Activated B cell treated with CpG ODN at 0.5 μM for 24 hours (primary cell): ENCODE measurements at regions not wholly inside any gene's neighbourhood (a gene's known extent, or its start where the extent isn't known, plus 50 kb on each side); places are given as distances from the start of the nearest gene placed in this dataset.

ENCODE experiments used
- ATAC-seq: fragments of 200-7000 bp; cut with Tn5 transposase; one replicate; pipeline ENCODE4 v1.10.0; 2021; ENCODE audit warnings: low read depth, mild to moderate bottlenecking, moderate library complexity
- CTCF ChIA-PET: fragments of 350-600 bp; sonication (Branson Sonifier 250); formaldehyde crosslinking; loops from one replicate; lab custom pipeline; 2021; ENCODE audit warnings: antibody characterized with exemption; lab: Charles Lee
- POLR2A ChIA-PET: fragments of 350-600 bp; sonication (Branson Sonifier 250); formaldehyde crosslinking; loops from one replicate; lab custom pipeline; 2021; ENCODE audit warnings: antibody characterized with exemption; lab: Charles Lee
- DNase-seq: peaks from one replicate; pipeline ENCODE4 v3.0.0; 2022
- H3K27ac Mint-ChIP-seq: one replicate; pipeline ENCODE4 v1.8.0; 2020; ENCODE audit warnings: mixed read lengths
- H3K27me3 Mint-ChIP-seq: one replicate; pipeline ENCODE4 v1.8.0; 2021; ENCODE audit warnings: mixed read lengths
- H3K36me3 Mint-ChIP-seq: one replicate; pipeline ENCODE4 v1.8.0; 2021; ENCODE audit warnings: low read depth, mixed read lengths
- H3K4me1 Mint-ChIP-seq: one replicate; pipeline ENCODE4 v1.8.0; 2021; ENCODE audit warnings: mixed read lengths
- H3K4me3 Mint-ChIP-seq: one replicate; pipeline ENCODE4 v1.8.0; 2020; ENCODE audit warnings: mild to moderate bottlenecking, mixed read lengths
- H3K9me3 Mint-ChIP-seq: one replicate; pipeline ENCODE4 v1.8.0; 2020; ENCODE audit warnings: mixed read lengths
- CTCF ChIP-seq: fragments of 200-600 bp; IDR thresholded peaks from one replicate; pipeline ENCODE4 v1.8.0; 2022; ENCODE audit warnings: antibody characterized with exemption, mild to moderate bottlenecking
- intact Hi-C: fragments of 100-400 bp; cut with micrococcal nuclease; formaldehyde crosslinking; loops from one replicate; pipeline ENCODE4 v1.15.1; 2024

- intact Hi-C loops, result no loop called here
- peaks cover 3% of the 10 kb centered on the region for H3K27me3 Mint-ChIP-seq
- no peaks in the 10 kb centered on the region for H3K4me1 Mint-ChIP-seq
- ChIA-PET CTCF (no interaction called here), POLR2A (no interaction called here)
- DNase-seq, result no peak
- no peak overlapping the region for H3K4me3 Mint-ChIP-seq
- H3K36me3 Mint-ChIP-seq, result no peaks in the 10 kb centered on the region
- H3K9me3 Mint-ChIP-seq, result no peaks in the 10 kb centered on the region
- no peak for TF ChIP-seq CTCF
- no peak overlapping the region for H3K27ac Mint-ChIP-seq
- ATAC-seq, result no peak
These were observed 207.1 kb downstream of the ACKR3 start for GRCh38 chr2:236776695-236777251.

GRCh38 chr2:236777408-236777807 is 207.8 kb downstream of the ACKR3 start:
- ChIA-PET POLR2A (no interaction called here), CTCF (no interaction called here)
- no peak for TF ChIP-seq CTCF
- ATAC-seq (no peak), DNase-seq (no peak)
- intact Hi-C loops, result no loop called here
- Mint-ChIP-seq H3K4me3 (no peak overlapping the region), H3K4me1 (no peaks in the 10 kb centered on the region), H3K27me3 (peaks cover 3% of the 10 kb centered on the region), H3K27ac (no peak overlapping the region), H3K9me3 (no peaks in the 10 kb centered on the region), H3K36me3 (no peaks in the 10 kb centered on the region)

- Mint-ChIP-seq H3K36me3 (no peaks in the 10 kb centered on the region), H3K4me3 (no peak overlapping the region), H3K9me3 (peaks cover 2% of the 10 kb centered on the region), H3K4me1 (no peaks in the 10 kb centered on the region), H3K27ac (no peak overlapping the region), H3K27me3 (peaks cover 11% of the 10 kb centered on the region)
- CTCF ChIA-PET, result no interaction called here
- POLR2A ChIA-PET, result interaction anchor here (1.2 kb wide), 1 partner anchor 231 kb away, joined by 3 read pairs; no protein-coding TSS in a partner anchor
- no peak for TF ChIP-seq CTCF
- intact Hi-C loops, result no loop called here
- DNase-seq (no peak), ATAC-seq (no peak)
These were observed 212.6 kb downstream of the ACKR3 start for GRCh38 chr2:236781933-236782816.

- intact Hi-C loops, result no loop called here
- ChIA-PET CTCF (no interaction called here), POLR2A (interaction anchor here (1.2 kb wide), 1 partner anchor 232 kb away, joined by 3 read pairs; no protein-coding TSS in a partner anchor)
- H3K27me3 Mint-ChIP-seq, result peaks cover 11% of the 10 kb centered on the region
- H3K27ac Mint-ChIP-seq, result no peak overlapping the region
- H3K36me3 Mint-ChIP-seq, result no peaks in the 10 kb centered on the region
- no peaks in the 10 kb centered on the region for H3K4me1 Mint-ChIP-seq
- H3K9me3 Mint-ChIP-seq, result peaks cover 2% of the 10 kb centered on the region
- no peak overlapping the region for H3K4me3 Mint-ChIP-seq
- TF ChIP-seq CTCF, result no peak
- ATAC-seq, result no peak
- DNase-seq, result no peak
These were observed 213.3 kb downstream of the ACKR3 start for GRCh38 chr2:236782938-236783337.

- TF ChIP-seq CTCF, result no peak
- Mint-ChIP-seq H3K9me3 (peaks cover 2% of the 10 kb centered on the region), H3K27me3 (peaks cover 11% of the 10 kb centered on the region), H3K4me3 (no peak overlapping the region), H3K27ac (no peak overlapping the region), H3K36me3 (no peaks in the 10 kb centered on the region), H3K4me1 (no peaks in the 10 kb centered on the region)
- DNase-seq, result no peak
- ATAC-seq, result no peak
- intact Hi-C loops, result no loop called here
- CTCF ChIA-PET, result no interaction called here
- POLR2A ChIA-PET, result interaction anchor here (1.2 kb wide), 1 partner anchor 233 kb away, joined by 3 read pairs; no protein-coding TSS in a partner anchor
These were observed 213.9 kb downstream of the ACKR3 start for GRCh38 chr2:236783417-236784020.
